ENCODE measurements at regions not wholly inside any gene's neighbourhood (a gene's known extent, or its start where the extent isn't known, plus 50 kb on each side); places are given as distances from the start of the nearest gene placed in this dataset.

DNA sequence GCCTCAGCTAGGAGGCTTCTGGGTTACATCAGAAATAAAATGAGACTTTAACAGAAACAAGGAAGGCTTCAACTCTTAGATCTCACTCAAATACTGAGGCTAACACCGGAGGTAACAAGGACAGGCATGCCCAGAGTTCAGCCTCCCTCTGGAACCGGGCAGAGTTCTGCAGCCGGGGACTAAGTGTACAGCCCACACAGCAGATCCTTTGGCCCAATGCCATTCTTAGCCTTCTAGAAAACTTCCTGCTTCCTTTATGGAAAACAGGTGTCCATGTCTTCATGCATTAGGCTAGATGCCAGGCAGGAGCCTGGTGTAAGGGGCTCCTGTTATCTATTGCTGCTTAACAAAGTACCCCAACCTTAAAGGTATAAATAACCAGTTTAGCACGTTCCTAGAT is 369.7 kb downstream of the BCOR start:
- Histone ChIP-seq H3K27me3 (ENCODE audit: control insufficient read depth, insufficient read depth, low read length) (no peaks in the 10 kb centered on the region), H3K4me3 (ENCODE audit: low read depth, low read length) (no peak overlapping the region), H3K36me3 (ENCODE audit: control insufficient read depth, insufficient read depth, low read length) (no peaks in the 10 kb centered on the region)
- TF ChIP-seq, protein P1, sequence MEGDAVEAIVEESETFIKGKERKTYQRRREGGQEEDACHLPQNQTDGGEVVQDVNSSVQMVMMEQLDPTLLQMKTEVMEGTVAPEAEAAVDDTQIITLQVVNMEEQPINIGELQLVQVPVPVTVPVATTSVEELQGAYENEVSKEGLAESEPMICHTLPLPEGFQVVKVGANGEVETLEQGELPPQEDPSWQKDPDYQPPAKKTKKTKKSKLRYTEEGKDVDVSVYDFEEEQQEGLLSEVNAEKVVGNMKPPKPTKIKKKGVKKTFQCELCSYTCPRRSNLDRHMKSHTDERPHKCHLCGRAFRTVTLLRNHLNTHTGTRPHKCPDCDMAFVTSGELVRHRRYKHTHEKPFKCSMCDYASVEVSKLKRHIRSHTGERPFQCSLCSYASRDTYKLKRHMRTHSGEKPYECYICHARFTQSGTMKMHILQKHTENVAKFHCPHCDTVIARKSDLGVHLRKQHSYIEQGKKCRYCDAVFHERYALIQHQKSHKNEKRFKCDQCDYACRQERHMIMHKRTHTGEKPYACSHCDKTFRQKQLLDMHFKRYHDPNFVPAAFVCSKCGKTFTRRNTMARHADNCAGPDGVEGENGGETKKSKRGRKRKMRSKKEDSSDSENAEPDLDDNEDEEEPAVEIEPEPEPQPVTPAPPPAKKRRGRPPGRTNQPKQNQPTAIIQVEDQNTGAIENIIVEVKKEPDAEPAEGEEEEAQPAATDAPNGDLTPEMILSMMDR (IDR thresholded peaks at IDR 0.05; ENCODE audit: insufficient read depth, low read depth, low read length): no peak
- ChIA-PET POLR2A (no interaction called here), CTCF (no interaction called here)
- DNase-seq (ENCODE audit: low read depth): no peak

DNA sequence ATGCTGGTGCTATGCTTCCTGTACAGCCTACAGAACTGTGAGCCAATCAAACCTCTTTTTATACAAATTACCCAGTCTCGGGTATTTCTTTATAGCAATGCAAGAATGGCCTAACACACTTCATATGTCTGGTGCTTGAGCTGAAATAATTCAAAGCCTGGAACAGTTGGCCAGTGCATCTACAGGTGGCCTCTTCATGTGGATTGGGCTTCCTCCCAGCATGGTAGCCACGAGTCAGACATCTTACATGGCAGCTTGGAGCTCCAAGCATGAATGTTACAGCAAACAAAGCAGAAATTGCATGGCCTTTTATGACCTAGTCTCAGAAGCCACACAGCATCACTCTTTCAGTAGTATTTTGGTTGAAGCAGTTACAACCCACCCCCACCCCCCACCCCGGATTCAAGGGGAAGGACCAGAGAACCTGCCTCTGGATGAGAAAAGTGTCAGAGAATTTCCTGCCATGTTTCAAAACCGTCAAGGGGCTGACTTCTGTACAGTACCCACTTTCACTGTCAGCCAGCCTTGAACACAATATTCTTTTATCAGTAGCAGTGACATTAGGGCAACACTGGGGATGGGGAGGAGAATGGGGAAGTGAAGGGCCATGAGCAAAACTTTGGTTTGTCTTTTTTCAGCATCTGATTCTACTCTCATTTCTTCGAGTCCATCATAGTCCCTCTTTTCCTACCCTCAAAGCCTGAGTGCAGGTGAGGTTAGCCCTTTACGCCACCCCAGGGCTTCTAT is 368.7 kb downstream of the BCOR start:
- CTCF ChIA-PET: interaction anchor here (0.6 to 1.0 kb wide), 2 partner anchors 79 to 337 kb away, joined by 3 read pairs; no protein-coding TSS in a partner anchor

DNA sequence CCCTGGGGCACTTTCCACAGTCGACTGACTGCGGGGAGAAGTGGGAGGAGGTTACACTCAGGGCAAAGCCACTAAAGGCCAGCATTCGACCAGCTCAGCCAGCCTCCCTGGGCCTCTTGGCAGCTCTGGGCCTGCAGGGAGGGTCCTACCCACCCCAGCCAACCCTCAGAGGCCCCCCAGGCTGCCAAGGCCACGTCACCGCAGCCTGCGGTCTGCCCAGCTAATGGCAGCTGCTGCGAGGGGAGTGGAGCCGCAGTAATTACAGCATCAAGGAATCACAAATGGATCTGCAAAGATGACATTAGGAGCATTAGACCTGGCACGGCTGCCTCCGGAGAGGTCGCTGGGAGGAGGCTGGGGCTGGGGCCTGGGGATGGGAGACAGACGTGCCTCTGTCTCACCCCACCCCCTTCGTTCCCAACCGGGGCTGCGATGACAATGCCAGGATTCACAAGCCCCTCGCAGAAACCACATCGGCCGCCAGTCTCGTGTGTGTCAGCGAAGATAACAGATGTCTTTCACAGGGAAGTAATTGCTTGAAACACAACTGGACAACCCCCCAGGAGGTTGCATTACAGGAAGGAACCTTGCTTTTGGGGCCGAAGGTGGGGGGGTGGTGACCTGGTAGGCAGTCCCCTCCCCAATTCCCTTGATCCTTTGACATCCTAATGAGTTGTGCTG is 367.6 kb downstream of the BCOR start:
- TF ChIP-seq, protein P1 (IDR thresholded peaks at IDR 0.05; ENCODE audit: insufficient read depth, low read depth, low read length): no peak
- no peak for DNase-seq (ENCODE audit: low read depth)
- no peak overlapping the region for H3K4me3 ChIP-seq (ENCODE audit: low read depth, low read length)
- no peaks in the 10 kb centered on the region for H3K36me3 ChIP-seq (ENCODE audit: control insufficient read depth, insufficient read depth, low read length)
- H3K27me3 ChIP-seq (ENCODE audit: control insufficient read depth, insufficient read depth, low read length): no peaks in the 10 kb centered on the region
- ChIA-PET CTCF (interaction anchor here (1.0 to 1.4 kb wide), 5 partner anchors 30 to 537 kb away, joined by 3 to 5 read pairs (median 4); no protein-coding TSS in a partner anchor), POLR2A (no interaction called here)

More for the DNA sequence above, 368.7 kb downstream of the BCOR start:
- no peak overlapping the region for H3K4me3 ChIP-seq (ENCODE audit: low read depth, low read length)
- H3K27me3 ChIP-seq (ENCODE audit: control insufficient read depth, insufficient read depth, low read length): no peaks in the 10 kb centered on the region
- TF ChIP-seq, protein P1 (IDR thresholded peaks at IDR 0.05; ENCODE audit: insufficient read depth, low read depth, low read length): no peak
- POLR2A ChIA-PET: no interaction called here
- H3K36me3 ChIP-seq (ENCODE audit: control insufficient read depth, insufficient read depth, low read length): no peaks in the 10 kb centered on the region
- no peak for DNase-seq (ENCODE audit: low read depth)

DNA sequence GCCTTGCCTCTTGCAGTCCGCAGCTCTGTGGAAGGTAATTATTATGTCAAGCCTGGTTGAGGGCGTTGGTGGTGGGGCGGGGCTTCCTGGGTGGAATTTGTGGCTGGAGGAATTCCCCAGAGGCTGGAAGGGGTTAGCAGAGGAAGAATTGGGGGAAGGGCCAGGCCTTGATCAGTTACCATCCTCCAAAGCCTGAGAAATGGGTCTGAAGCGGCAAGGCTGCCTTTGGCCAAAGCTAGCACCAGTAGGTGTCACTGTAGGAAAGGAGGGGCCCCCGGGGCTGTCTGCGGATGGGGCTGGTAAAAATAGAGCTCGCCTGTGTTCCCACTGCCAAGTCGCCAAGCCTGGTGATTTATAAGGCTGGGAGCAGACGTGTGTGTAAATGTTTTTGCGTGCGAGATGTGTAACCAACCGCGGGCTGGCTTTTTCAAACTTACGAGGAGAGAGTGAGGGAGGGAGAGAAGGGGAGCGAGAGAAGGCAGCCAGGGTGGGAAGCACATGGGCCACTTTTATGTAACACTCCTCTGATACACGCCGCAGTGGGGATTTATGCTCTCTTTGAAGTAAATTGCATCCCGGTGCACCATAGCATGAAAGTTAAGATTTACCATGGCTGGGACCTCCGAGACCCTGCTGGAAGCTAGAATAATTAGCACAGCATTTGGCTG is 367.0 kb downstream of the BCOR start:
- CTCF ChIA-PET: interaction anchor here (0.5 to 1.4 kb wide), 5 partner anchors 29 to 537 kb away, joined by 3 to 5 read pairs (median 4); no protein-coding TSS in a partner anchor
- POLR2A ChIA-PET: no interaction called here
- Histone ChIP-seq H3K27me3 (ENCODE audit: control insufficient read depth, insufficient read depth, low read length) (no peaks in the 10 kb centered on the region), H3K4me3 (ENCODE audit: low read depth, low read length) (no peak overlapping the region), H3K36me3 (ENCODE audit: control insufficient read depth, insufficient read depth, low read length) (no peaks in the 10 kb centered on the region)
- DNase-seq (ENCODE audit: low read depth): peak; percentile 62
- TF ChIP-seq, protein P1 (IDR thresholded peaks at IDR 0.05; ENCODE audit: insufficient read depth, low read depth, low read length): peak; percentile 68

DNA sequence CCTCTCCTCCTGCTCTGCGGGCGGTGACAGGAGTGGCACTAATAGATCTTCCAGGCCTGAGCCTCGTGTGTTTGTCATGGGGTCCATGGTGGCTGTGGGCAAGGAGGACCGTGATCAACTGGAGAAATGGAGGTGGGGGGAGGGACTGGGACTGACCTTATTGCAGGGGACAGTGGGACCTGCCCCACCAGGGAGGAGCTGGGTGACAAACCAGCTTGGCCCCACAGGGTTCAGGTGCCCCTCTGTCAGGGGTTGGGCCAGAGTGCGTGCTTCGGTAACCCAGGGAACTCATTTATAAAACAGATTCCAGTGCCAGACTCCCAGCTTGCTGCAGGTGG is 366.5 kb downstream of the BCOR start:
- Histone ChIP-seq H3K36me3 (ENCODE audit: control insufficient read depth, insufficient read depth, low read length) (no peaks in the 10 kb centered on the region), H3K27me3 (ENCODE audit: control insufficient read depth, insufficient read depth, low read length) (no peaks in the 10 kb centered on the region), H3K4me3 (ENCODE audit: low read depth, low read length) (no peak overlapping the region)
- DNase-seq (ENCODE audit: low read depth): no peak
- ChIA-PET CTCF (interaction anchor here (0.5 to 1.4 kb wide), 5 partner anchors 29 to 536 kb away, joined by 3 to 5 read pairs (median 4); no protein-coding TSS in a partner anchor), POLR2A (no interaction called here)
- TF ChIP-seq, protein P1 (IDR thresholded peaks at IDR 0.05; ENCODE audit: insufficient read depth, low read depth, low read length): no peak

Measured in BJ (cell line).